Tibial nerve (tissue), 4 donors: ENCODE measurements at regions not wholly inside any gene's neighbourhood (a gene's known extent, or its start where the extent isn't known, plus 50 kb on each side); places are given as distances from the start of the nearest gene placed in this dataset.

Experiments used
- CTCF ChIP-seq, 5 experiments: fragments of 200-600 bp in 3 of 5; fragments of 450-650 bp in 2 of 5; sonication (generic) in 3 of 5; IDR thresholded peaks; one replicate each; pipeline ENCODE4 v1.5.1; 2016 to 2019; ENCODE audit warnings: antibody characterized with exemption in 5 of 5, mild to moderate bottlenecking in 3 of 5, moderate library complexity in 2 of 5
- EP300 ChIP-seq, 2 donors: sonication (generic); formaldehyde crosslinking; IDR thresholded peaks; one replicate each; pipeline ENCODE4 v1.6.1; 2017; ENCODE audit warnings: antibody characterized with exemption in 2 of 2, mild to moderate bottlenecking in 1 of 2

GRCh38 chr11:8745431-8746253 is 63.0 kb downstream of the RPL27A start:
- TF ChIP-seq CTCF (IDR thresholded peaks at IDR 0.05) (no peak), EP300 (IDR thresholded peaks at IDR 0.05) (no peak)
